Transverse colon (tissue), 4 donors: ENCODE measurements at regions not wholly inside any gene's neighbourhood (a gene's known extent, or its start where the extent isn't known, plus 50 kb on each side); places are given as distances from the start of the nearest gene placed in this dataset.

ENCODE experiments used
- CTCF ChIP-seq, 5 experiments: fragments of 200-600 bp in 3 of 5; fragments of 450-650 bp in 2 of 5; sonication (generic) in 3 of 5; IDR thresholded peaks; 1 replicate in 2 of 5; 2 replicates in 3 of 5; pipeline ENCODE4 v1.5.1; 2016 to 2017; ENCODE audit warnings: antibody characterized with exemption in 5 of 5, inconsistent platforms in 3 of 5, mild to moderate bottlenecking in 2 of 5, moderate library complexity in 1 of 5
- EP300 ChIP-seq: sonication (generic); formaldehyde crosslinking; IDR thresholded peaks from one replicate; pipeline ENCODE4 v1.6.1; 2017; ENCODE audit warnings: antibody characterized with exemption, low read depth
- POLR2A ChIP-seq: fragments of 450-650 bp; IDR thresholded peaks from one replicate; pipeline ENCODE4 v1.6.1; 2016; ENCODE audit warnings: antibody characterized with exemption, mild to moderate bottlenecking, moderate library complexity
- POLR2AphosphoS5 ChIP-seq, 3 donors: sonication (generic); formaldehyde crosslinking; IDR thresholded peaks; one replicate each; pipeline ENCODE4 v1.6.1; 2016; ENCODE audit warnings: antibody characterized with exemption in 3 of 3

- TF ChIP-seq CTCF (IDR thresholded peaks at IDR 0.05) (no peak), POLR2A (no peak), EP300 (no peak), POLR2AphosphoS5 (IDR thresholded peaks at IDR 0.05) (peak in 1 of 3 donors; percentile 38)
Observed at GRCh38 chr16:86984991-86985647, 332.1 kb downstream of the C16orf95 start.
